ENCODE measurements at regions not wholly inside any gene's neighbourhood (a gene's known extent, or its start where the extent isn't known, plus 50 kb on each side); places are given as distances from the start of the nearest gene placed in this dataset.

GRCh38 chr5:39933061-39933460 is 508.3 kb upstream of the DAB2 start:
- Histone ChIP-seq H3K9me1 (ENCODE audit: control insufficient read depth, extremely low read depth, insufficient read depth, low read length) (no peaks in the 10 kb centered on the region), H3K9me3 (ENCODE audit: control insufficient read depth, low read depth, low read length) (no peaks in the 10 kb centered on the region), H3K4me2 (ENCODE audit: control insufficient read depth, extremely low read depth, insufficient read depth, low read depth, low read length) (no peak overlapping the region), H3K79me2 (ENCODE audit: control insufficient read depth, insufficient read depth, low read length) (no peaks in the 10 kb centered on the region), H4K20me1 (ENCODE audit: control insufficient read depth, extremely low read depth, insufficient read depth, low read length) (no peaks in the 10 kb centered on the region), H3K27ac (ENCODE audit: control insufficient read depth, insufficient read depth, low read length) (no peak overlapping the region), H3K4me1 (ENCODE audit: control insufficient read depth, extremely low read depth, insufficient read depth, low read length) (no peaks in the 10 kb centered on the region), H3K4me3 (ENCODE audit: control insufficient read depth in 2 of 3, extremely low read depth in 1 of 3, insufficient read depth in 2 of 3, low read depth in 1 of 3, low read length in 3 of 3) (no peak overlapping the region), H3K36me3 (ENCODE audit: control insufficient read depth in 2 of 2, extremely low read depth in 1 of 2, insufficient read depth in 2 of 2, low read length in 2 of 2) (no peaks in the 10 kb centered on the region), H3K27me3 (ENCODE audit: control insufficient read depth, extremely low read depth, insufficient read depth, low read length) (no peaks in the 10 kb centered on the region), H3K9ac (ENCODE audit: control insufficient read depth, extremely low read depth, insufficient read depth, low read length) (no peak overlapping the region), H2AFZ (ENCODE audit: control insufficient read depth, low read length) (no peak overlapping the region)
- TF ChIP-seq CTCF (optimal IDR thresholded peaks at IDR 0.05 in 1 of 3, IDR thresholded peaks at IDR 0.05 in 1 of 3, conservative IDR thresholded peaks at IDR 0.05 in 1 of 3; ENCODE audit: extremely low read depth in 1 of 3, insufficient read depth in 2 of 3, low read length in 3 of 3) (no peak), EZH2 (IDR thresholded peaks at IDR 0.05; ENCODE audit: low read length) (no peak)
- dilution Hi-C loops (cut with MboI; ENCODE audit: extremely low pct_ligation_motif_present, low sequenced_read_pairs), result no loop called here
- DNase-seq (ENCODE audit: low read depth, low spot score), result no peak
- FAIRE-seq, result no peak

- dilution Hi-C loops (cut with MboI; ENCODE audit: extremely low pct_ligation_motif_present, low sequenced_read_pairs), result no loop called here
- no peaks in the 10 kb centered on the region for H3K36me3 ChIP-seq (ENCODE audit: control insufficient read depth in 2 of 2, extremely low read depth in 1 of 2, insufficient read depth in 2 of 2, low read length in 2 of 2)
Measured at GRCh38 chr5:39928709-39929108, 503.9 kb upstream of the DAB2 start.

More at GRCh38 chr5:39928709-39929108, 503.9 kb upstream of the DAB2 start:
- Histone ChIP-seq H3K4me1 (ENCODE audit: control insufficient read depth, extremely low read depth, insufficient read depth, low read length) (no peaks in the 10 kb centered on the region), H2AFZ (ENCODE audit: control insufficient read depth, low read length) (no peak overlapping the region), H3K4me2 (ENCODE audit: control insufficient read depth, extremely low read depth, insufficient read depth, low read depth, low read length) (no peak overlapping the region), H3K9me1 (ENCODE audit: control insufficient read depth, extremely low read depth, insufficient read depth, low read length) (no peaks in the 10 kb centered on the region), H3K9ac (ENCODE audit: control insufficient read depth, extremely low read depth, insufficient read depth, low read length) (no peak overlapping the region), H3K9me3 (ENCODE audit: control insufficient read depth, low read depth, low read length) (no peaks in the 10 kb centered on the region), H3K27me3 (ENCODE audit: control insufficient read depth, extremely low read depth, insufficient read depth, low read length) (no peaks in the 10 kb centered on the region), H3K27ac (ENCODE audit: control insufficient read depth, insufficient read depth, low read length) (no peak overlapping the region), H4K20me1 (ENCODE audit: control insufficient read depth, extremely low read depth, insufficient read depth, low read length) (no peaks in the 10 kb centered on the region), H3K79me2 (ENCODE audit: control insufficient read depth, insufficient read depth, low read length) (no peaks in the 10 kb centered on the region), H3K4me3 (ENCODE audit: control insufficient read depth in 2 of 3, extremely low read depth in 1 of 3, insufficient read depth in 2 of 3, low read depth in 1 of 3, low read length in 3 of 3) (no peak overlapping the region)
- no peak for DNase-seq (ENCODE audit: low read depth, low spot score)
- TF ChIP-seq EZH2 (IDR thresholded peaks at IDR 0.05; ENCODE audit: low read length), result no peak
- no peak for TF ChIP-seq CTCF (optimal IDR thresholded peaks at IDR 0.05 in 1 of 3, IDR thresholded peaks at IDR 0.05 in 1 of 3, conservative IDR thresholded peaks at IDR 0.05 in 1 of 3; ENCODE audit: extremely low read depth in 1 of 3, insufficient read depth in 2 of 3, low read length in 3 of 3)
- no peak for FAIRE-seq
